ENCODE measurements at regions not wholly inside any gene's neighbourhood (a gene's known extent, or its start where the extent isn't known, plus 50 kb on each side); places are given as distances from the start of the nearest gene placed in this dataset.
"Not testable (repeated sequence)": the region's sequence is repeated elsewhere in the genome, so short reads cannot be mapped to it uniquely, and the experiment has no call there.

DNA sequence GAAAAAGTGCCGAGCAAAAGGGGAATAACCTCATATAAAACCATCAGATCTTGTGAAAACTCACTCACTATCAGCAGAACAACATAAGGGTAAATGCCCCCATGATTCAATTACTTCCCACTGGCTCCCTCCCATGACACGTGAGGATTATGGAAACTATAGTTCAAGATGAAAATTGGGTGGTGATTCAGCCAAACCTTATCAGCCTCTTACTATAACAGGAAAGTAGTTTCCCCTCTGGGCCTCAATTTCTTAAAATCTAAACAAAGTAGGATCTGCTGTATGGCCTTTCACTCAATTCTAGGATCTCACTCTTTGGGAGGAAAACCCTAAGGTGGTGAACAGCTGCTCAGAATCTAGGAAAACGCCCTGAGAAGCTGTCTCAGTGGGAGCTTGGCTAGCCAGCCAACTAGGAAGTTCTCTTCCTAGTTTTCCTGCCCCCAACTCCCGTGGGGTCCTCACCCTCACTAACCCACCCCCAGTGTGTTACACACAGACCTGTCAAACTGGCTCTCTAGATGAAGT lies 1017.1 kb upstream of the HS3ST1 start:
- DNase-seq = no peak

DNA sequence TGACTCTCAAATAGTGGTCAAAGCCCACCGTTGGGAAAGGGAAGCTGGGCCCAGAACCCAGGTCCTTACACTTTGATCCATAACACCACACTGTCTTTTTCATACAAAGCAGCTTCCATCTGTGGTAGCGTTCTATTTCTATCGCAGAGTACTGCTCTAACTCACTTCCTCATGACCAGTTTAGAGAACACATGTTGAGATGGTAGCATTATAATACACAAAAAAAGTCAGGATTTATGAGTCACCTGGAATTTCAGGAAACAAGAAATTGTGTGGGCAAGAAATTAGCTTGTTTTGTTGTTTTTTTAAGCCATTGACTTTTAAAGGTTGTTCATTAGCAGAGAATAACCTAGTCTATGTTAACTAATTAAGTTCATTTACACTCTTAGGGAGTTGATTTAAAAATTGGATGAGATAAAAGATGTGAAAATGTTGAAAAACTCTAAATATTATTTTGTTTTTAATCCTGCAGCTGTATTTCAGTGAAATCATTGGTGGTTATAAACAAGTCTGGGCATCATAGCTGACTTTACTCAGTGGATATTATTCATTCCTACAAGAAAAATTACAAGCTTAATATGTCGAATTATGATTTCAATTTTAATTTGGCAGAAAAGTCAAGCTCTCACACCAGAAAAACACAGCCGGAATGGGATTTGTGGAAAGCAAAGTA lies 1011.1 kb upstream of the HS3ST1 start:
- DNase-seq = no peak

DNA sequence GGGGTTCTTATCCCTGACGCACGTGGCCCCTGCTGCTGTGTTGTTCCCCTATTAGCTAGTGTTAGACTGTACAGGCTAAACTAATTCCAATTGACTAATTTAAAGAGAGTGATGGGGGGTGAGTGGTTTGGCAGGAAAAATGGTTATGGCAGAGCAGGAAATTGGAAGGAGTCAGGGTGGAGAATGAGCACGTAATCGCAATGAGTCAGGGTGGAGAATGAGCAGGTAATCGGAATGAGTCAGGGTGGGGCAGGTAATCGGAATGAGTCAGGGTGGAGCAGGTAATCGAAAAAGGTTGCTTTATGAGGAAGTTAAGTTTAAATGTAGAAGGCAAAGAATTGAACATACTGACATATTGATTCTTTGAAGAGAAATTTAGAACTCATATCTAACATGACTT lies 1002.6 kb upstream of the HS3ST1 start:
- DNase-seq = not testable (repeated sequence)

DNA sequence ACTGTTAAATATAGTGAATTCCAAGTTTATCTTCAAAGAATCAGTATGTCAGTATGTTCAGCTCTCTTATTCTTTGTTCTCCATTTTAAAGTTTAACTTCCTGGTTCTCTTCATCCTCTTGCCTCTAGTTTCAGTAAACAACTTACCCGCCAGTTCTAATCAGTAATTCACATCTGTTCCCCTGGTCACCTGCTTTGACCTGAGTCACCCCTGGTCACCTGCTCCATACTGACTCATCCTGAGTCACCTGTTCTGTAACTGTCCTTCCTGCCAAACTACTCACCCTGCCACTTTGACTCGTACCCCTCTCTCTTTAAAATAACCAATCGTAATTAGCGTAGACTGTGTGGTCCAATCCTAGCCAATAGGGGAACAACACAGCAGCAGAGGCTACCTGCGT lies 992.7 kb upstream of the HS3ST1 start:
- DNase-seq = no peak

DNA sequence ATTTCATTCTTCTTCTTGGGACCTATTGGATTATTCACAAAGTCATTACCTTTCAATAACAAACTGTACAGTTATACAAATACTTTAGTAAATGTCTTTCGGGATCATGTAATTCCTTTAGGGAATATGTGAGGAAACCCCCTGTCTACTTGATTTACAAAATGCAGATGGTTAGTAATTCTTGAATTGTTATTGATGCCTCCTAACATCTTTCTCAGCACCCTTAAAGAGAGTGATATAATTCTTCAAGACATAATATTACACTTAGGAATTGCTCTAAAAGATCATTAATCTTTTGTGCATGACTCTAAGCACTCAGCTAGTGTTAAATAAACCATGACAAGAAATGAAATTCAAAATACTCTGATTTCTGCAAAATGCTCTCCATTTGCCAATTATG lies 988.1 kb upstream of the HS3ST1 start:
- no peak for DNase-seq

DNA sequence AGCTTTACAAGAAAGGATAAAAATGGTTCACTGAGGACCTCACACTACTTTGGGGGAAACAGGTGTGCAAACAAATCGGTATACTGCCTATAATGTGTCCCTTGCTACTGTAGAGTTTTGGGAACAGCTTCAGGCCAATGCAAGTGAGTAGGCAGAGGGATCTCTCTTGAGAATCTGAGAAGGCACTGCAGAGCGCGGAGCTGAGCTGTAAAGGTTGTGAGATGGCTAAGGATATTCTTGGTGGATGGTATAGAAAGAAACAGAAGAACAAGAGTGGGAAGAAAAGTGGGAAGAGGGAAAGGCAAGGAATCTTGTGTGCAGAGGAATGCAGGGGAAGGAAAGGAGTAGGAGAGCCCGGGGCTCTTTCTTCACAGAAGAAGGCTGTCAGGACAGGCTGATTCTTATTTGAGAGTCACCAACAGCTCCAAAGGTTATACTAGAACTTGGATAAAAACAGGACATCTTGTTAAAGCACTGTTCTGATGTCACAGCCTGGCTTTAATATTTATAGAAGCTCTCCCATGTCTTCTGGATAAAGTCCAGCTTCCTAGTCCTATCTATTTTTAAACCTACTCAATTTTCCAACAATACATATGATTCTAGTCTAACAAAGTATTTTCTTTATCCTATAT lies 985.6 kb upstream of the HS3ST1 start:
- DNase-seq = no peak

DNA sequence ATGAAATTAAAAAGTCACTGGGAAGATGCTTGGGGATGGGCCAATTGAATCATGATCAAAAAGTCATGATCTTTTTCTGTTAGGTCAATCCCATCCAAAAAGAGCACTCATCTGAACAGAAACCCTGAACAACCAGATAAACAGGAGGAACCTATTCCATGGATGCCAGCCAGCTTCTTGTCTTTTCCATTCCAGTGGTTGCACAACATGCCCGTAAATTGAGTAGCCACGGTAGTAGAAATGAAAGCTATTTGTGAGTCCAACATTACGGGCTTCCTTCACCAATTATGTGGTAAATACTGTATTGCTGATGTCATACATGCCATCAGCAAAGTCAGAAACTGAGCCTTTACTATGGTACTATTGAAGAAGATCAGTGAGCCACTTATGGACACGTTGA lies 982.4 kb upstream of the HS3ST1 start:
- DNase-seq = no peak

DNA sequence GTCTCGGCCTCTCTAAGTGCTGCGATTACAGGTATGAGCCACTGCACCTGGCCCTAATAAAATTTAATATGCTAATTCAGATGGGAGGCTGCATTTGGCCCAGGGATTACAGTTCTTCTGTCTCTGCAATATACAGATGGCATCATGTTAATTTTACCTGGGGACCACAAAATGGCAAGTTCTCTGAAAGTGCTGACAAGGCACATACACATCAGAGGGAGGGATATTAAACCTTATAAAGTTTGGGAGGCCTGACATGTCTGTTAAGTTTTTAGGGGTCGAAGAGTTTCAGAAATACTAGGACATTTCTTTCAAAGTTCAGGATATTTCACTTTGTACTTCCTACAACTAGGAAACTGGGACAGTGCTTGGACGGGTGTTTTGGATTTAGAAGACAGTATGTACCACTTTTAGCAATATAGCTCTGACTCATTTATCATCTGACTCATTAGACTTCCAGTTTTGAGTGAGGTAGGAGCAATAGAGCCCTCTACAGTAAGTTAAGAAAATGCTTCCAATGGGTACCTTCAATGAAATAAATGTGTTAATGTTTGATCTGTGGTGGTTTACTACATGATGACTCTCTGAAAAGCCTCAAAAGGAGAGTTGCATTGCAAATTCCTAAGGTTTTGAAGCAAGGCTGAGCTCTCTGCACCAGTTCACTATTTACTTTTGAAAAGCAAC lies 981.0 kb upstream of the HS3ST1 start:
- DNase-seq = no peak

DNA sequence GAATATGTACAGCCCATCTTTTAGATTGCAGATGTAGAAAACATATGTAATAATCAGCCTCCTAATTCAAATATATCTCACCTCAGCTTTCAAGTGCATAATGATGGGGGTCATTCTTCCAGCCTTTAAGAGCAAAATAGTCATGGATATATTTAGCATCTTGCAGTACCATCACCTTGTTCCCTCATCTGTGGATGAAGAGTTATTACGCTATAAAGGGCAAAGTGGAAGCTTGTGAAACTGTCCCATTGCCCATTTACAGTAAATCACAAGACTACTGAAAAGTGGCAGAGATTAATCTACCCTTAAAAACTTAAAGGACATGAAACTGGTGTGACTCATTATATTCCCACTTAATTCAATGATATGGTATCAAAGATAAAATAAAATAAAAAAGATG lies 979.7 kb upstream of the HS3ST1 start:
- DNase-seq = no peak

DNA sequence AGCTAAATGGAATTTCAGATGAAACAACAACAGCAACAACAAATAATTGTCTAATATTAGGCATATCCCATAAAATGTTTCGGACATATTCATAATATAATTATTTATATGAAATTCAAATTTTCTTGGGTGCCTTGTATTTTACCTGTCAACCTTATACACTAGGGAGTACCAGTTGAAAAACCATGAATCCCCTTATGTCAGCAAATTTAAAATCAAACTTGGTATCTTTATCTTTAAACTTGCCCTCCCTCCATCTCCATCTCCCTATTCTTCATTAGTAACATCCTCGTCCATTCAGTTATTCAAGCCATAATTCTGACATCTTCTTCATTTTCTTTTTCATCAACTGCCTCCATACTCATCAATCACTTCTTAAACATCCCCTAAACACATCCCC lies 974.5 kb upstream of the HS3ST1 start:
- DNase-seq = no peak

DNA sequence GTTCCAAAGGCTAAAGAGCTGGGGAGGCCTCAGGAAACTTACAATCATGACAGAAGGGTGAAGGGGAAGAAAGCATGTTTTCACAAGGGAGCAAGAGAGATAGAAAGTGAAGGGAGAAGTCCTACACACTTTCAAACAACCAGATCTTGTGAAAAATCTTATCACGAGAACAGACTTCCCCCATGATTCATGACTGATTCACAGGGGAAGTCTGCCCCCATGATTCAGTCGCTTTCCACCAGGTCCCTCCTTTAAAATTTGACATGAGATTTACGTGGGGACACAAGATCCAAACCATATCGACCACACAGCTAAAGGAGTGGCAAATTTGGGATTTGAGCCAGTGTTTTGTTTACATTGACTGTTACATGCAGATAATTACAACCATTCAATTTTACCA lies 971.1 kb upstream of the HS3ST1 start:
- no peak for DNase-seq

DNA sequence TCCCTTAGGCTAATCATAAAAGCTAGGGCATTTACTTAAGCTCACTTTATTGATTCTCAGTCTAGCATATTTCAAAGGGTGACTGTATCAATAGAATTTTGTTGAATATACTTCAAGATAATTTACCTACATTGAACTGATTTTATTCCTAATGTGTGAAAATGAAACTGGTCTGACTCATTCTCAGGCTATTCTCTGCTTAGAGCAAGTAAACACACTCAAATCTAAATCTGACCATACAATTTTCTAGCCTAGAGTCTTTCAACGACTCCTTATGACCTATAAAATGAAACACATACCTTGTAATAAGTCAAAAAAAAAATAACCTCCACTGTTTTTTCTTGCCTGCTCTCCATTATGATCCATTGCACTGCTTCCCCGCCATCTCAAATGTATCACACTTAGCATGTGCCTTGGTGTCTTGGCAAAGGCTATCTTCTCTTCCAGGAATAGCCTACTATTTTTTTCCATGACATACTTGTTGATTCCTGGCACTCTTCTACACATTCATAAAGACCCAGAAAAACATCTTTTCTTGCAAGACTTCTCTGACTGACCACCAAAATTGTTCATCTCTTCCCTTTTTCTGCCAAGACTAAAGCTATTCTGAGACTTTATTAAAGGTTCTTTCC lies 965.1 kb upstream of the HS3ST1 start:
- DNase-seq = no peak

DNA sequence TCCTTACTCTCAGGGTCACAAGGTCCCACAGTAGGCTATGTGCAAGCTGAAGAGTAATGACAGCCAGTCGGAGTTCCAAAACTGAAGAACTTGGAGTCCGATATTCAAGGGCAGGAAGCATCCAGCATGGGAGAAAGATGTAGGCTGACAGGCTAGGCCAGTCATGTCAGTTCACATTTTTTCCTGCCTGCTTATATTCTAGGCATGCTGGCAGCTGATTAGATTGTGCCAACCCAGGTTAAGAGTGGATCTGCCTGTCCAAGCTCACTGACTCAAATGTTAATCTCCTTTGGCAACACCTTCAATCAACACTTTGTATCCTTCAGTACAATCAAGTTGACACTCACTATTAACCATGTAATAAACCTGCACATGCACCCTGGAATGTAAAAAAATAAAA lies 960.9 kb upstream of the HS3ST1 start:
- no peak for DNase-seq

DNA sequence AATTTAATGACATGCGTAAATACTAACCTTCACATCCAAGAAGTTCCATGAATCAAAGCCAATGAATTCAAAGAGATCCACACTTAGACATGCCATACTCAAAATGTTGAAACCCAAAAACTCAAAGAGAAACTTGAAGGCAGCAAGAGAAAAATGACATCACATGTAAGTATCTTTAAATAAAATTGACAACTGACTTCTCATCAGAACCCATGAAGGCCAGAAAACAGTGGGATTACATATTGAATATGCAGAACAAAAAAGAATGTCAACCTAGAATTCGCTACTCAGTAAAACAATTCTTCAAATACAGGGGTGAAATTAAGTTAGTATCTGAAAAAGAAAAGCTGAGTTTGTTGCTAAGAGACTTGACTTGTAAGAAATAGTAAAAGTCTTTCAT lies 953.9 kb upstream of the HS3ST1 start:
- DNase-seq = no peak

DNA sequence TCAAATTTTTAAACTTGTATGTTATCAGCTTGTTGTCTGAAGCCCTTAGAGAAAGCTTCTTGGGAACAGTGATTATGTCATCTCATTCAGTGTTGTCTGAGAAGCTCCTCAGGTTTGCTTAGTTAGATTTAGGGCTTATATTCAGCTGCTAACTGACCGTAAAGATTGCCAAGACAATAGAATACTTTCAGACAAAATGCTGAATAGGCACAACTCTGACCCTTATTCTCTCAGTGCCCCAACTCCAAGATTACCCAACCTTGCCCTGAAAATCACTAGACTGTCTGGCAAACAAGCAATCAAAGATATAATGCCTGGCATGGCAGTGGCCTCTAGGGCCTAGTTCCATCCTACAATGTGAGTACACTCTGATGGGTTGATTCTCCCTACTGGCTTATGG lies 950.5 kb upstream of the HS3ST1 start:
- no peak for DNase-seq

DNA sequence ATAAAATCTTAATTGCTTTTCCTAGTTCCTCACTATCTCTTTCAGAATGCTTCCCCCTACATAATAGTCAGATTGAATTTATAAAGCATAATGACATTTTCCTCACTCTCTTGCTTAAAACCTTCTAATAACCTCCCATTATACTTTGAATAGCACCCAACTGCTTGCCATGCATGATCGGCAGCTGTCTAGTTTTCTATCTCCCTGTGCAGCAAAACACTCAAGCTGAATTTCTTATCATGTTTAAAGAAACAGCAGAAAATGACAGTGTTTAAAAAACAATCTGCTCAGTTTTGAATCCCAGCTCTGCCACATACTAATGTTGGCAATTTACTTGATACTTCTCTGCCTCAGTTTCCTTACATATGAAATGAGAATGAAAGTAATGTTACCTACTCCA lies 947.1 kb upstream of the HS3ST1 start:
- no peak for DNase-seq

DNA sequence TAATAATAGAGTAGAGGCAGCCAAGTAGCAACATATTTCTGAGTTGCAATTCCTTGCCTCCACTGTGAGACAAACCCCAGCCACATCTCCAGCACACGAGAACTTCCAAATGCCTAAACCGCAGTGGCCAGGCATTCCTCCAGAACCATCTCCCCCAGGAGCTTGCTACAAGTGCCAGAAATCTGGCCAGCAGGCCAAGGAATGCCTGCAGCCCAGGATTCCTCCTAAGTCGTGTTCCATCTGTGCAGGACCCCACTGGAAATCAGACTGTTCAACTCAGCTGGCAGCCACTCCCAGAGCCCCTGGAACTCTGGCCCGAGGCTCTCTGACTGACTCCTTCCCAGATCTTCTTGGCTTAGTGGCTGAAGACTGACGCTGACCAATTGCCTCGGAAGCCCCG lies 937.2 kb upstream of the HS3ST1 start:
- DNase-seq = not testable (repeated sequence)

DNA sequence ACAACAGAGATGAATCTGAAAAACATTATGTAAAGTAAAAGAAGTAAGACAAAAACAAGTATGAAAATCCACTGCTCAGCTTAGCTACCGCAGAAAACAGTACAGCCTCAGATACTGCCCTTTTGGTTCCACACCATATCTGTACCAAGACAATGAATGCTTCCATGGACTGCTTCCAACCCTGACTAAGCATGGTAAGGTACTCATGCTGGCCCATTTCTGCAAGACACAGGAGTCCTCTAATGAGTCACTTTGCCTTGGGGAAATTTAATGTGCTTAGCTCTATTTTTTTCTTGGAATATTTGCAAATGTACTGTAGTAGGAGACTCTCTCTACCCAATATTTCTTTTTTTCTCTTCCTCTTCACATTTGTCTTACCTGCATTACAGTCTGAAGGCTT lies 931.7 kb upstream of the HS3ST1 start:
- no peak for DNase-seq

DNA sequence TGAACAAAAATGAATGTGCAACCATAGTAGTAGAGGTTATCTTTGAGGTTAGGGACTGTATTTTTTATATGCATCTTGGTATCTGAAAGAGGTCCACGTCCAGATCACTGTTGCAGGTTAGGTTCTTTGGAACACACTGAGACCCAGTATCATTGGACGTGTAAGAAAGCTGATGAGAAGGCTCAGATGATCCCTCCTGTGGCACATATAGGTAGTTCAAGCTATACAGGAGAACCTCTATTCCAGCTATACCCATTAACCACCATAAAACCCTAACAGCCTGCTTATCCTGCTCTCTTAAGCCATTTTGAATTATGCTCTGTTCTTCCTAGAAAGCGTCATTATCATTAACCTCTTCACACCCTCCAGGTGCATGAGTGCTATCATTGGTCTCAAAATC lies 930.7 kb upstream of the HS3ST1 start:
- no peak for DNase-seq

DNA sequence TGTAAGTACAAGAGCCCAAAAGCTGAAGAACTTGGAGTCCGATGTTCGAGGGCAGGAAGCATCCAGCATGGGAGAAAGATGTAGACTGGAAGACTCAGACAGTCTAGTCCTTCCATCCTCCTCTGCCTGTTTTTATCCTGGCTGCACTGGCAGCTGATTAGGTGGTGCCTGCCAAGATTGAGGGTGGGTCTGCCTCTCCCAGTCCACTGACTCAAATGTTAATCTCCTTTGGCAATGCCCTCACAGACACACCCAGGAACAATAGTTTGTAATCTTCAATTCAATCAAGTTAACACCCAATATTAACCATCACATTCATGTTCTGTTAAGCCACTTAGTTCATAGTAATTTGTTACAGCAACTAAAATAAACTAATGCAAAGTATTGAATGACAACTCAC lies 904.4 kb upstream of the HS3ST1 start:
- DNase-seq = not testable (repeated sequence)

DNA sequence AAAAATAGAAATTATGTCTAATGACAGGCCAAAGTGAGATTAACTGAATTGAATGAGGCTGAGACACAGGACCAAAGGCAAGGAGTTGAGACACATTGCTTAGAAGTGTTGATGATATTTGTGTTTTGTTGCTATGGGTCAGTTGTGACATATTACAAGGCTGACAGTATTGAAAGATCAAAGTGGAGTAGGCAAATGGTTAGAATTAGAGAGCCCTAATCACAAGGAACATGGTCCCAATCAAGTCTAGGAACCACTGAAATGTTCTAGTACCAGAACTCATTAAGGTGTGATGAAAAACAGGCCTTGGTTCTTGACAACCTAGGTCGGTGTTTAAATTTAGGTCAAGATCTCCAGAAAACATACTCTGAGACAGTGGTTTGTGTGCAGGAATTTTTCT lies 896.3 kb upstream of the HS3ST1 start:
- no peak for DNase-seq

DNA sequence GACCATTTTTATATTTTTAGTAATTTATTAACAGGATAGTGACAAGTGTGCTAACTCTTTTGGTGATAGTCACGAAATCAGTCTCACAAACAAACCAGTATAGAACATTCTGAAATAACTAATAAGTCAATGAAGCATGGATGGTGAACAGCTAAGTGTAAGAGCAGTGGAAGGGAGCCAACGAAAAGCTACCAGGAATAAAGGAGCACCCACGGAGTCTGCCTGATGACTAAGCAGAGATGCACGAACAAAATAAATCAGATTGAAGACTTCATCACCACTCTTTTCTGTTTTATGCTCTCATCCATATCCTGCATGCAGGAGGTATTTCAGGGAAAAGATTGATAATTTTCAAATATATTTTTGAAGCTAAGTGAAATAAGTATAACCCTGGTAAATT lies 891.1 kb upstream of the HS3ST1 start:
- no peak for DNase-seq

DNA sequence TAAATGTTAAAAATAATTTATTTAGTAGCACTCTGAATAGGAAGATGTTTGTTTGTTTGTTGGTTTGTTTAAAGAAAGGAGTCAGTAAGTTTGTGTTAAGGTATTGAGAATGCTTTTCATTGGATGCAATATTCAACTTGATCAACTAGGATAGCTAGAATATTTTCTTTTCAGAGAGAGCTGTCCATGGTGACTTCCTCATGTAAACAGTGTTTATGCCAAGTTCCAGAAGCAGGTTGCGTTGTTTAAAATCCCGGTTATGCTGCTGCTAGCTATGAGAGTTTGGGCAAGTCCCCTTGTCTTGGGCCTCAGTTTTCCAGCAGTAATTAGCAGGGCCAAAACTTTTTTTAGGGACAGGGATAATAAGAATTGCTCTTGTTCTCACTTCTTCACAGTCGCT lies 876.2 kb upstream of the HS3ST1 start:
- DNase-seq = no peak

DNA sequence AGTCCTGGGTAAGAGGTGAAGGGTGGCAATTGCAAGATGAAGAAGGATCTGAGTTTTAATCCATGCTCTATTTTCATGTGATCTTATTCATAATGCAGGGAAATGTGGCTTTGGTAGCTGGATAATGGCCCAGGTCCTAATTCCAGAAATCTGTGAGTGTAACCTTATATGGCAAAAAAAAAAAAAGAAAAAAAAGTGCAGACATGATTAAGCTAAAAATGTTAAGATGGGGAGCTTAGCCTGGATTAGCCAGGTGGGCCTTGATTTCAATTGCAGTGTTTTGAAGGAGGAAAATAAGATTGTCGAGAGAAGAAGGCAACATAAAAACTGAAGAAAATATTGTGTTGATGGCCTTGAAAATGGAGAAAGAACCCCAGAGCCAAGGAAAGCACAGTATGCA lies 867.7 kb upstream of the HS3ST1 start:
- no peak for DNase-seq

Measured in fibroblast of skin of abdomen (primary cell).